IPS DF 6.9 (cell line): ENCODE measurements at regions not wholly inside any gene's neighbourhood (a gene's known extent, or its start where the extent isn't known, plus 50 kb on each side); places are given as distances from the start of the nearest gene placed in this dataset.
"Not testable (repeated sequence)": the region's sequence is repeated elsewhere in the genome, so short reads cannot be mapped to it uniquely, and the experiment has no call there.

Source experiments
- DNase-seq: peaks from one replicate; pipeline ENCODE4 v3.0.0-alpha.2; 2013; ENCODE audit warnings: low read depth, low spot score
- H3K27ac ChIP-seq: one replicate; pipeline ENCODE4 v1.5.1; 2013; ENCODE audit warnings: low read length, control low read depth
- H3K27me3 ChIP-seq: 2 replicates; pipeline ENCODE4 v1.6.1; 2013; ENCODE audit warnings: mild to moderate bottlenecking, low read length; ENCODE audit not compliant: control insufficient read depth, insufficient read depth
- H3K36me3 ChIP-seq: 2 replicates; pipeline ENCODE4 v1.6.1; 2013; ENCODE audit warnings: low read length; ENCODE audit not compliant: control insufficient read depth, insufficient read depth
- H3K4me1 ChIP-seq: 2 replicates; pipeline ENCODE4 v1.6.1; 2013; ENCODE audit warnings: low read length; ENCODE audit not compliant: control insufficient read depth, insufficient read depth
- H3K4me3 ChIP-seq: 2 replicates; pipeline ENCODE4 v1.5.1; 2013; ENCODE audit warnings: mild to moderate bottlenecking, low read length
- H3K9me3 ChIP-seq: 2 replicates; pipeline ENCODE4 v1.6.1; 2013; ENCODE audit warnings: low read length, inconsistent platforms; ENCODE audit not compliant: control insufficient read depth, insufficient read depth
- WGBS: extraction: QIAGEN DNeasy Blood & Tissue Kit; methylation state at CpG from one replicate; pipeline ENCODE4 v1.1.7; 2013; ENCODE audit warnings: mixed read lengths, missing lambda C conversion rate; ENCODE audit not compliant: insufficient read length, insufficient coverage; 5-methylcytosine and 5-hydroxymethylcytosine counted together

GRCh38 chr4:52408471-52408870 lies 250.6 kb downstream of the USP46 start:
- DNase-seq: no peak
- H3K27me3 ChIP-seq: no peaks in the 10 kb centered on the region
- H3K27ac ChIP-seq: no peak overlapping the region
- no peaks in the 10 kb centered on the region for H3K4me1 ChIP-seq
- WGBS: no CpG with 5 or more reads among the region's 6 CpGs
- no peaks in the 10 kb centered on the region for H3K9me3 ChIP-seq
- H3K36me3 ChIP-seq: no peaks in the 10 kb centered on the region
- no peak overlapping the region for H3K4me3 ChIP-seq

GRCh38 chr4:52409766-52410165 lies 249.3 kb downstream of the USP46 start:
- H3K4me1 ChIP-seq: not testable (repeated sequence)
- WGBS: no CpG with 5 or more reads among the region's 18 CpGs

GRCh38 chr4:52410971-52411370 lies 248.1 kb downstream of the USP46 start:
- no peak overlapping the region for H3K4me3 ChIP-seq
- no CpG with 5 or more reads among the region's 3 CpGs for WGBS
- no peaks in the 10 kb centered on the region for H3K4me1 ChIP-seq
- no peaks in the 10 kb centered on the region for H3K9me3 ChIP-seq
- H3K27ac ChIP-seq: no peak overlapping the region
- H3K36me3 ChIP-seq: no peaks in the 10 kb centered on the region
- DNase-seq: no peak
- H3K27me3 ChIP-seq: no peaks in the 10 kb centered on the region

More at GRCh38 chr4:52409766-52410165, 249.3 kb downstream of the USP46 start:
- DNase-seq, H3K36me3 ChIP-seq, H3K27me3 ChIP-seq, H3K27ac ChIP-seq, H3K9me3 ChIP-seq, H3K4me3 ChIP-seq: not testable (repeated sequence)

- H3K27me3 ChIP-seq: no peaks in the 10 kb centered on the region
- no peaks in the 10 kb centered on the region for H3K36me3 ChIP-seq
- no CpG with 5 or more reads among the region's 5 CpGs for WGBS
- H3K9me3 ChIP-seq: no peaks in the 10 kb centered on the region
- no peak overlapping the region for H3K4me3 ChIP-seq
- no peak for DNase-seq
- no peaks in the 10 kb centered on the region for H3K4me1 ChIP-seq
- no peak overlapping the region for H3K27ac ChIP-seq
These were observed 238.8 kb downstream of the USP46 start for GRCh38 chr4:52420330-52420729.

- H3K9me3 ChIP-seq: no peaks in the 10 kb centered on the region
- no peak overlapping the region for H3K27ac ChIP-seq
- H3K36me3 ChIP-seq: no peaks in the 10 kb centered on the region
- no peaks in the 10 kb centered on the region for H3K27me3 ChIP-seq
- DNase-seq: no peak
- H3K4me1 ChIP-seq: no peaks in the 10 kb centered on the region
- H3K4me3 ChIP-seq: no peak overlapping the region
These were observed 237.3 kb downstream of the USP46 start for GRCh38 chr4:52421811-52422213.

- Histone ChIP-seq H3K9me3 (no peaks in the 10 kb centered on the region), H3K36me3 (no peaks in the 10 kb centered on the region), H3K4me1 (no peaks in the 10 kb centered on the region), H3K27ac (no peak overlapping the region), H3K4me3 (no peak overlapping the region), H3K27me3 (no peaks in the 10 kb centered on the region)
- no peak for DNase-seq
- no CpG with 5 or more reads among the region's 4 CpGs for WGBS
These were observed 235.1 kb downstream of the USP46 start for GRCh38 chr4:52423967-52424366.

- no CpG with 5 or more reads among the region's 3 CpGs for WGBS
- Histone ChIP-seq H3K36me3 (no peaks in the 10 kb centered on the region), H3K4me3 (no peak overlapping the region), H3K4me1 (no peaks in the 10 kb centered on the region), H3K27me3 (no peaks in the 10 kb centered on the region), H3K27ac (no peak overlapping the region), H3K9me3 (no peaks in the 10 kb centered on the region)
- DNase-seq: no peak
These were observed 233.3 kb downstream of the USP46 start for GRCh38 chr4:52425751-52426326.

- Histone ChIP-seq H3K27ac (no peak overlapping the region), H3K9me3 (no peaks in the 10 kb centered on the region), H3K27me3 (no peaks in the 10 kb centered on the region), H3K4me1 (no peaks in the 10 kb centered on the region), H3K36me3 (no peaks in the 10 kb centered on the region), H3K4me3 (no peak overlapping the region)
- DNase-seq: no peak
These were observed 227.7 kb downstream of the USP46 start for GRCh38 chr4:52431410-52431809.

GRCh38 chr4:52431869-52432268 lies 227.2 kb downstream of the USP46 start:
- WGBS: no CpG with 5 or more reads among the region's 4 CpGs
- no peaks in the 10 kb centered on the region for H3K36me3 ChIP-seq
- H3K4me1 ChIP-seq: no peaks in the 10 kb centered on the region
- H3K27me3 ChIP-seq: no peaks in the 10 kb centered on the region
- H3K4me3 ChIP-seq: no peak overlapping the region
- no peak for DNase-seq
- no peaks in the 10 kb centered on the region for H3K9me3 ChIP-seq
- no peak overlapping the region for H3K27ac ChIP-seq

- not testable (repeated sequence) for H3K9me3 ChIP-seq, DNase-seq, H3K27ac ChIP-seq, H3K4me3 ChIP-seq, H3K36me3 ChIP-seq, H3K27me3 ChIP-seq, H3K4me1 ChIP-seq
- no CpG with 5 or more reads among the region's 1 CpG for WGBS
These were observed 216.6 kb downstream of the USP46 start for GRCh38 chr4:52442524-52442923.

- Histone ChIP-seq H3K4me3 (no peak overlapping the region), H3K27ac (no peak overlapping the region), H3K9me3 (no peaks in the 10 kb centered on the region), H3K4me1 (no peaks in the 10 kb centered on the region), H3K36me3 (no peaks in the 10 kb centered on the region), H3K27me3 (no peaks in the 10 kb centered on the region)
- no peak for DNase-seq
- WGBS: no CpG with 5 or more reads among the region's 1 CpG
These were observed 186.7 kb downstream of the USP46 start for GRCh38 chr4:52472444-52472843.
